ENCODE measurements at regions not wholly inside any gene's neighbourhood (a gene's known extent, or its start where the extent isn't known, plus 50 kb on each side); places are given as distances from the start of the nearest gene placed in this dataset.
"Not testable (repeated sequence)": the region's sequence is repeated elsewhere in the genome, so short reads cannot be mapped to it uniquely, and the experiment has no call there.

GRCh38 chr5:42989190-42989589 is 50.9 kb downstream of the ANXA2R start:
- no peak for DNase-seq

DNA sequence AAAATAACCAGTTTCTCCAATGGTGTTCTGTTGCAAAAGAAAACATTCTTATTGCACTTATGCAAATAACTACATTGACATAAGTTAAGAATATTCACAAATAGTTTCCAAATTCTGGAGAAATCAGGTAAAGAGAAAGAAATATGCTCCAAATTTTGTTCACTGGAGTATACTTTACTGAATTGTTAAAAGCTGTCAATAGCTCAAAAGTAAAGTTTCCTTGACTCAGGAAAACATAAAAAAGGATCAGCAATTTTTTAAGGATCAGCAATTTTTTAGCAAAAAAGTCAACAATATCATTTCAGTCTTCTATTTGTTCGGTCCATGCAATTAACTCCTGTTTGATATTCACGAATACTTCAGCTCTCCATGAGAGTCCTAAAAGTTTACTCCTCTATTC is 51.6 kb downstream of the ANXA2R start:
- DNase-seq, result no peak

DNA sequence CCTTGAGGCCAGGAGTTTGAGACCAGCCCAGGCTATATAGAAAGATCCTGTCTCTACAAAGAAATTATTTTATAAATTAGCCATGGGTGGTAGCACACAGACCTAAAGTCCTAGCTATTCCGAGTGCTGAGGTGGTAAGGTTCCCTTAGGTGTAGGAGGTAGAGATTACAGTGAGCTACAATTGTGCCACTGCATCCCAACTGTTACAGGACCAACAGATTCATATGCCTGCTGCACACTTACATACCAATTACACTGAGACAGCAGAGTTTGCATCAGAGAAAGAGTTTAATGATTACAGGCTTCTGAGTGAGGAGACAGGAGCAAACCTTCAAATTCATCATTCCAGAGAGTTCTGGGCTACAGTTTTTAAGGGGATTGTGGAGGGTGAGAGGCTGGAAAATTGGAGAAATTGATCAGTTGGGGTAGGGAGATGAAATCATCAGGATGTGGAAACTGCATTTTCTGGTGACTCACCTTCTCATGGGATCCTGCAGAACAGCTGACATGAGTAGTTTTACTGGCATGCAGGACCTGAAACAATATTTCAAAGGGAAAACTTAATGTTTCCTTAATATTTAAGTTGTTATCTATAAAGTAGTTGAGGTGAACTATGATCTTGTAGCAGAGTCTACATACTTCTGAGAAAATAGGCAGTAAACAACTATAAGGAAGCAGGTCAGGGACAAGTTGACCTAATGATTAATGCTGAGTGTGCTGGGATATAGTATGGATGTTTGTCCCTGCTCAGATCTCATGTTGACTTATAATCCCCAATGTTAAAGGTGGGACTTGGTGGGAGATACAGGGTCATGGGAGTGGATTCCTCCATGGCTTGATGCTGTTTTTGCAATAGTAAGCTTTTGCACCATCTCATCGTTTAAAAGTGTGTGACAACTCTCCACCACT is 54.7 kb downstream of the ANXA2R start:
- no peak for DNase-seq

DNA sequence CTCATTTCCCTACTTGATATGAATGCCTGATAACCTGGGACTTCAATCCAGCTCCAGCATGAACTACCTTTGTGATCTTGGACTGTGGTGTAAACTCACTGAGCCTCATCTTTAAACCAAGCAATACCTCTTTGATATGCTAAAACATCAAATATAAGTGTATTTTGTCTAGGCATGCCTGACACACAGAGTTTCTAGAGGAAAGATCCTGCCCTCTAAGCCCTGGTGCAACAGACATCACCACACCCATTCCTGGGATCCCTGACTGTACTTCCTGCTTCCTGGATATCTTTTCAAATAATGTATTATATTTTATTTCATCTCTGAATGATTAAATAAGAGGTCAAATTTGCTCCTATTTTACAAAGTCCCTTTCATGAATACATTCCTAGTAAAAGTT is 55.8 kb downstream of the ANXA2R start:
- no peak for DNase-seq

DNA sequence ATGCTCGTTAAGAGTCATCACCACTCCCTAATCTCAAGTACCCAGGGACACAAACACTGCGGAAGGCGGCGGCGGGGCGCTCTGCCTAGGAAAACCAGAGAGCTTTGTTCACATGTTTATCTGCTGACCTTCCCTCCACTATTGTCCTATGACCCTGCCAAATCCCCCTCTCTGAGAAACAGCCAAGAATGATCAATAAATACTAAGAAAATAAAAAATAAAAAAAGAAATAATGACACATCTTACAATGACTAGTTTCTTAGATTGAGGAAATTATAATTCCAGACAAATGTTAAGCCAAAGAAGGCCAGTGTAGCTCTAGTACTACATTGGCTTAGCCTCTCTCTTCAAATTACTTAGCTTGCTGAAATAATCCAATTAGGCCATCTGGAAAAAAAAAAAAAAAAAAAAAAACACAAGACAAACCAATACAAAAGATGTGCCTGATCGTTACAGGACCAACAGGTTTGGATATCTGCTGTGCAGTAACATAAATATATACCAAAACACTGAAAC is 58.0 kb downstream of the ANXA2R start:
- DNase-seq, result no peak

GRCh38 chr5:42981417-42982106 is 58.6 kb downstream of the ANXA2R start:
- DNase-seq, result not testable (repeated sequence)

GRCh38 chr5:42981015-42981414 is 59.1 kb downstream of the ANXA2R start:
- DNase-seq, result not testable (repeated sequence)

DNA sequence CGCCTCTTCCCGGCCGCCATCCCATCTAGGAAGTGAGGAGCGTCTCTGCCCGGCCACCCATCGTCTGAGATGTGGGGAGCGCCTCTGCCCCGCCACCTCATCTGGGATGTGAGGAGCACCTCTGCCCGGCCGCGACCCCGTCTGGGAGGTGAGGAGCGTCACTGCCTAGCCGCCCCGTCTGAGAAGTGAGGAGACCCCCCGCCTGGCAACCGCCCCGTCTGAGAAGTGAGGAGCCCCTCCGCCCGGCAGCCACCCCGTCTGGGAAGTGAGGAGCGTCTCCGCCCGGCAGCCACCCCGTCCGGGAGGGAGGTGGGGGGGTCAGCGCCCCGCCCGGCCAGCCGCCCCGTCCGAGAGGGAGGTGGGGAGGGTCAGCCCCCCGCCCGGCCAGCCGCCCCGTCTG is 59.7 kb downstream of the ANXA2R start:
- DNase-seq, result not testable (repeated sequence)

DNA sequence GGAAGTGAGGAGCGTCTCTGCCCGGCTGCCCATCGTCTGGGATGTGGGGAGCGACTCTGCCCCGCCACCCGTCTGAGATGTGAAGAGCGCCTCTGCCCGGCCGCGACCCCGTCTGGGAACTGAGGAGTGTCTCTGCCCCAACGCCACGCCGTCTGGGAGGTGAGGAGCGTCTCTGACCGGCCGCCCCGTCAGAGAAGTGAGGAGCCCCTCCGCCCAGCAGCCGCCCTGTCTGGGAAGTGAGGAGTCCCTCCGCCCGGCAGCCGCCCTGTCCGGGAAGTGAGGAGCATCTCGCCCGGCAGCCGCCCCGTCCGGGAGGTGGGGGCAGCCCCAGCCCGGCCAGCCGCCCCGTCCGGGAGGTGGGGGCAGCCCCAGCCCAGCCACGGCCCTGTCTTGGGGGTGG is 60.9 kb downstream of the ANXA2R start:
- DNase-seq, result not testable (repeated sequence)

DNA sequence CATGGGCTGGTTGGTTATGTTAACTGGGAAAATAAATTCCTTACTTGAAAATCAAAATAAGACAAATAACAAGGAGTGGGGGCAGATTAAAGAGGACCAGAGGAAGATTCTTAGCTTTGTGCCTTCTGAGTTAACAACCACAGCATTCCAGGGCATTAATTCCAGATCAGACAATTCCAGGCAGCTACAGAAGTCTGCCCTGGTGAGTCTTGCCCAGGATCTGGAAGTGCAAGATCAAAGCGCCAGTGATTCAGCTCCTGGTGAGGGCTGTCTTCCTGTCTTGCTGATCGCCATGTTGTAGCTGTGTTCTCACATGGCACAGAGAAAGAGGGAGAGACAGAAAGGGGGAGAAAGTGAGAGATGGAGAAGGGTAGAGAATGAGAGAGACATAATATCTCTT is 65.6 kb downstream of the ANXA2R start:
- no peak for DNase-seq

GRCh38 chr5:42970636-42971559 is 69.2 kb downstream of the ANXA2R start:
- no peak for DNase-seq

DNA sequence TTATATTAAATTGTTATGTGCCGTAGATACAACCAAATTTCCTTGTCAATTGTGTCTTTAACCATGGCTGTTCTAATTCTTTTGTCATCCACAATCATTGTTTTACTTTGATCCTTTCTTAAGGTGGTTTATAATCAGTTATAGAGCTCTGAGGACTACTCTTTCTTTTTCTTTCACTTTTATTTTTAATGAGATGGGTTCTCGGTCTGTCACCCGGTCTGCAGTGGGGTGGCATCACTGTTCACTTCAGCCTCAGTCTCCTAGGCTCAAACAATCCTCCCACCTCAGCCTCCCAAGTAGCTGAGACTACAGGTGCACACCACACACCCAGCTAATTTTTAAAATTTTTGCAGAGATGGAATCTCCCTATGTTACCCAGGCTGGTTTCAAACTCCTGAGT is 74.2 kb downstream of the ANXA2R start:
- DNase-seq, result no peak

DNA sequence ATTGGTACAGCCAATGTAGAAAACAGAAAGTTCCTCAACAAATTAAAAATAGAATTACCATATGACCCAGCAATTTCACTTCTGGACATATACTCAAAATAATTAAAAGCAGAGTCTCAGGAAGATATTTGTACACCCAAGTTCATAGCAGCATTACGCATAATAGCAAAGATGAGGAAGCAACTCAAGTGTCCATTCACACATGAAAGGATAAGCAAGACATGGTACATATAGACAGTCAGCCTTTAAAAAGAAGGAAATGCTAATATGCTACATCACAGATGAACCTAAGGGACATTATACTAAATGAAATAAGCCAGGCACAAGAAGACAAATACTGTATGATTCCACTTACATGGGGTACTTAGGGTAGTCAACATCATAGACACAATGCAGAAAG is 76.7 kb downstream of the ANXA2R start:
- no peak for DNase-seq

DNA sequence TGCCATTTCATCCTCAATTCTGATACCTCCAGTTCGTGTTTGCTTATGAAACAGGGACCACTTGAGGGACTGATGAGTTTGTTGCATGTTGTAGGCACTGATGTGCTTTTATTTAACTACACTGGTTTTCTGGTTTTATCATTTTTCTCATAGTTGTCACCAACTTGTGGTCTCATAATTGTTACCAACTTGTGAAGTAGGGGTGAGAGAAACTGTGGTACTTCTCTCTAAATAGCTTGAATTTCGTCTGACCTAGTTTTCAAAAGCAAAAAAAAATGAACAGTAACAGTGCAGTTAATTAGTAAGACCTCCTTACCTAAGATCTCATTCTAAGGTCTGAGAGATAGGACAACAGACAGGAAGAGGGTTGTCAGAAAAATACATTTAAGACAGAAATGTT is 78.0 kb downstream of the ANXA2R start:
- DNase-seq, result no peak

GRCh38 chr5:42960506-42960905 is 79.6 kb downstream of the ANXA2R start:
- no peak for DNase-seq

- no peak for DNase-seq
These were observed 83.6 kb downstream of the ANXA2R start for GRCh38 chr5:42956551-42956950.

DNA sequence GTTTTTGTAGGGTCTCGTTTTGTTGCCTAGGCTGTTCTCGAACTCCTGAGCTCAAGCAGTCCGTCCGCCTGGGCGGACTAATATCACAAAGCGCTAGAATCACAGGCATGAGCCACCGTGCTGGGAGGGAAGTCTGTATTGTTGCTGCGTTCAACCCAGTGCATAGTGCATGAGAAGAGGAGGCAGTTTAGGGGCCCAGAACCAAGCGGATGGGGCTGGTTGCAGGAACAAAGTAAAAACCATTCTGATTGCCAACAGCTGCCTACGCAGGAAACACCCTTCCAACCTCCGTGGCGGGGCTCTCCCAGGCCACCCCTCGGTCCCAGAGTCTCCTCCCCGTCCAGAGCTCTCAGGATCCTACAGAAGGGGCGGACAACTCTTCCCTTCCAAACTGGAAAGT is 87.1 kb downstream of the ANXA2R start:
- no peak for DNase-seq

GRCh38 chr5:42952578-42952974 is 87.5 kb downstream of the ANXA2R start:
- DNase-seq, result no peak

- peak; percentile 64 for DNase-seq
These were observed 88.8 kb downstream of the ANXA2R start for GRCh38 chr5:42951293-42951840.

- DNase-seq, result peak; percentile 72
These were observed 89.4 kb downstream of the ANXA2R start for GRCh38 chr5:42950456-42951292.

DNA sequence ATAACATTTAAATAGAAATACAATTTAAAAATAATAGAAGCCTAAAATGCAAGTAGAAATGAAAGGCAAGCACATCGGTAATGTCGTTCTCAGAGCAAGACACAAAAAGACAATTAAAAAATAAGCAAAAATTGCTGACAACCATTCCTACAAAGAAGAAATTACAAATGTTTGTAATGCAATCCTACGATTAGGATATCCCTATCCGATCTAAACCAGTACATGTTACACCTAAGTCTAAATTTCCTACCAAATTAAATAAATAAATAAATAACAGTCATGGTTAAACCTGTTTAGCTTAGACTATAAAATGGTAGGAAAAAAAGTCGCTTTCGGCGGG is 90.0 kb downstream of the ANXA2R start:
- DNase-seq, result no peak

Data from left hindlimb (tissue), 1 donor.